HG03045 (cell line): ENCODE measurements at regions not wholly inside any gene's neighbourhood (a gene's known extent, or its start where the extent isn't known, plus 50 kb on each side); places are given as distances from the start of the nearest gene placed in this dataset.

ENCODE experiments used
- ATAC-seq: cut with Tn5 transposase; IDR thresholded peaks from one replicate; pipeline ENCODE4 v1.9.1; 2021; ENCODE audit warnings: mild to moderate bottlenecking, moderate library complexity; ENCODE audit not compliant: unreplicated experiment

DNA sequence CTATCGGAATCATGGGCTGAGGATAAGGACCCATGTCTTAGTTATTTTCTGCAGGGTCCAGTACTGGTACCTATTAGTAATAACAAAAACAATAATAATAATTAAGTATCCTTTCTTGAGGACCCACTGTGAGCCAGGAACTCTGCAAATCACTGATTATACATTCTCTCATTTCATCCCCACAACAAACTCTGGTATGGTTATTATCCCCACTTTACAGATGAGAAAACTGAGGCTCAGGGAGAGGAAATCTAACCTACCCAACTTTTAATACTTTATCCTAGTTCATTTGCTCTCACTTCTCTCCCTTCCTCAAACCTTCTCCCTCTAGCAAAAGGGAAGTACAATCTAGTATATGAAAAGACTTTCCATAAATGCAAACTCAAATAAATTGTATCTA lies 528.4 kb upstream of the PROK2 start:
- no peak for ATAC-seq

DNA sequence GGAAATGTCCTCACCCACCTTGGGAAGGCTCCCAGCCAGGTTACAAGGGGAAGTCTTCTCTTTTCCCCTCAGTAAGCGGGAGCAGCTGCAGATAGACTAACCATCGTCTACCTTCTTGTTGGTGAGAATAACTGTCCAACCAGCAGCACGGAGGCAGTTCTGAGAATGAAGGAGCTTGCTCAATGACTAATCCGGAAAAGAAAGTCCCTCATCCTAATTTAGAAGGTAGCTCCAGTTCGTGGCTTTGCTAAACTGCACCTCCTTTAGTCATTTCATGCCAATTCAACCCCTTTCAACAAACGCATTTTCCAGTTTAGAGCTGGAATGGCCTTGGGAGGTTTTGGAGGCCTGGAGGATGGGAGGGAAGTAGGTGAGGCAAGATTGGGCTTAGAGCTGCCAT lies 527.4 kb upstream of the PROK2 start:
- ATAC-seq: peak; percentile 37

DNA sequence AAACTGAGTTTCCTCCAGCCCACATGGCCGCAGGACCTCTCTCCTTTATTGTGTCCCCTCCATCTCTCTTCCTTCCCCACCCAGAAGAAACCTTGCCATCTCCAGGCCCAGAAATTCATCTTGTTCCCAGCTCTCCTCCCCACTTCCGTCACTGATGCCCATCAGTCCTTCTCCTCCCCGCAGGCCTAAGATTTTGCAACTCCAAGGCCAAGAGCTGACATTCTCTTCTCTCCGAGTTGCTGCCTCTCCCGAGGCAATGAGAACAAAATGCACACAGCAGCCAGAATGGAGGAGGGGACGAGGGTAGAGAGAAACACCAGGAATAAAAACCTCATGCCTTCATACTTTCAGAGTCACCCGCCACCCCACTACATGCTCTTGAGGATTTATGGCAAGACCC lies 526.5 kb upstream of the PROK2 start:
- ATAC-seq: no peak

DNA sequence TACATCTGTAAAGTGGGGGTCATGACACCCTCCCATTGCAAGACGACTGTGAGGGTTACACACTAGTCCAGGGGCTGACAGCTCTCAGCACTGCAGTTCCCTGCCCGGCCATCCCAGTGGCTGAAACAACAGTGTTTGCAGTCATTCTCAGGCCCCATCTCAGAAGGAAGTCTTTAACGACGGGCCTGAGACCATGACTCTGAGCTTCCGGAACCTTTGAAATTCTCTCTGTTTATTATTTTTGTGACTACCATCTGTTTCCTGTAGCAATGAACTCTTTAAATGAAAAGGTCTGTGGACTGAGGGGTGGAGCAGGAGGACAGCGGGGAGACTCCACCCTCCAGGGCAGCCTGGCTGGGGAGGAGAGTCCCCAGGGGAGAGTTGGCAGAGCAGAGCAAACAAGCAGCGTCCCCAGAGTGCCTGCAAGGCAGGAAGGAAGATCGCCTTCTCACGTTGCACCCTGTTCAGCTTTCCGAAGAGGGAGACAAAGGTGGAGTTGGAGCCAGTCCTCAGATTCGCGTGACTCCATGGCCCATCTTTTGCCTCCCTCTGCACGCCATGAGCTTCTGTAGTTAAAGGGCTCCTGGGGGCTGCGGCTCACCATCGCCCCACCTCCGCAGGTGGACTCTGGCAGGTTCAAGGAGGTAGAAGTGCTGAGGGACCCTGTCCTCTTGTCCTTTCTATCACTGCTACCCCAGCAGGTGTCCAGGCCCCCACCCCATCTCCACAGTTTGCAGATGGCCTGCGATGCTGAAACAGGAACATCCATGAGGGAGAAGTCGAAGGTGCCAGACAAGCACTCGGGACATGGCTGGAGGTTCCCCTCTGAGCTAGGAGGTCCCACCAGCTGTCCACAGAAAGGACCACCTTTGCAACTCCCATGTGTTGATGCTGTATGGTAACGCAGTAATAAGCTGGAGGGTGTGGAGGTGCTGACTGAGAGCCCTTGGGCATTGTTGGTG lies 525.8 kb upstream of the PROK2 start:
- peak; percentile 87 for ATAC-seq

DNA sequence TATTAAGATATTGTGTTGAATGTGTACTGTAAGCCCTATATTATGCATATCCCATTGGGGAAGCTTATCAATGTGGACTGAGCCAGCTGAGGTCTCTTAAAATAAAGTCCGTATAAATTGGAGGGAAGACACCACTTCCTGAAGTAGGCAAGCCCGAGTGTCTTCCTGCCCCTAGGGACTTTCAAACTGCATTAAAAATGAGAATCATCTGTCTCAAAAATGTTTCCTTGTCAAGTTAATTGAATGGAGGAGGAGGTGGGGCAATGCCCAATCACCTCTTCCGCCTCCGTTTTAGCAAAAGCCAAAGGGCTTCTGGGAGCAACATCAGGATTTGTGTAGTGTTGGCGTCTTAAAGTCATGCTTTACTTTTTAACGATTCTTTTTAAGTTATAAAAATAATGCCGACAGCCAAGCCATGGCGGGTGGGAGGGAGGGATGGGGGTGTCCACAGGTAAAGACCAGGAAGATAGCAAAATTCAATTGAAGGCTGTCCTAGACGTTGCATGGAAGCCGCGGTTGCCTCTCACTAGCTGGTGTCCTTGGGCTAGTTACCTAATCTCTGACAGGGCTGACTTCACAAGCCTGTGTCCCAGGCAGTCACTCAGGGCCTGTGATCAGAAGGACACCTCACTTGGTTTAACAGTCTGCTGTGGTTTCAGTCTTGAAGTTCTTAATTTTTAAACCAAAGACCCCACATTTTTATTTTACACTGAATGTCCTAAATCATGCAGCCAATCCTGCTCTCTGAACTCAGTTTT lies 524.9 kb upstream of the PROK2 start:
- peak; percentile 3 for ATAC-seq

DNA sequence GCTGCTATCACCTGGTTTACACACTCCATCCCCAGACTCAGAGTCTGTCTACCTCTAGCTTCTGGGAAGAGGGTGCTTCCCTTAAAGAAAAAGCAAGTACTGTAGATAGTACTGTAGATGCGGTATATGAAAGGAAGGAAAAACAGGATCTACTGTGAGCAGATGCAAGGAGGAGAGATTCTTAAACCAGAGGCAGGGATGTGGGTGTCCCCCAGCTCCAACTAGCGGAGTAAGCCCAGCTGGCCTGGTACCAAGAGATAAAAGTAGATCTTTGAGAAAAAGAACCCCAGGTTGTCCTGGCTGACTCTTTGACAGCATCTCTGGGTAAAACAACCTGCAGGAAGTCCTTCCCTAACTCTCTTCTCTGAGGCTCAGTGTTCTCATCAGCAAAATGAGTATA lies 523.7 kb upstream of the PROK2 start:
- ATAC-seq: no peak

DNA sequence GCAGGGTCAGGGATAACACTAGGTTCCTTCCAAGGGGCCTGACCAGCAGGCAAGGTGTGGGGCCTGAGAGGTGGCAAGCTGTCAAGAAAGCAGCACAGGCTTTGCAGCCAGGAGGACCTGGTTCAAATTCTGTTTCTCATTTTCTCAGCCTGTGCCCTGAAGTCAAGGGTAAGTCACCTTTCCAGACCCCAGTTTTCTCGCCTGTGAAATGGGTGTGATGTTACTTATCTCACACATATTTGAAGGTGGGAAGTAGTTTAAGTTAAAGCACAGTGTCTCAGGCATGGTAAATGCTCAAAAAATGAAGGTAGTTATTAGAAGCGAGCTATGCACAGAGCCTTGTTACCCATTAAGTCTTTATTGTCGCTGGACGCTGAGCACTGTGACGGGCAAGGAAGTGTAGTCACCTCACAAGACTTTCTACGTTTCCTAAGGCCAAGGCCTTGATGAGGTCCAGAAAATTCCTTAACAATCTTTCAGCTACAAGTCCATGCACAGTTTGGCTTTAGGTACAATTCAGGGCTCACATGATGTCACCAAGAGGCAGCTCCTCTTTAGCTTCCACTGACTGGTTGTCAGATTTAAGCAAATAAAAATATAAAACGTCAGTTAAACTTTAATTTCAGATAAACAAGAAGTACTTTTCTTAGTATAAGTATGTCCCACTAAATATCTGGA lies 522.6 kb upstream of the PROK2 start:
- ATAC-seq: no peak

DNA sequence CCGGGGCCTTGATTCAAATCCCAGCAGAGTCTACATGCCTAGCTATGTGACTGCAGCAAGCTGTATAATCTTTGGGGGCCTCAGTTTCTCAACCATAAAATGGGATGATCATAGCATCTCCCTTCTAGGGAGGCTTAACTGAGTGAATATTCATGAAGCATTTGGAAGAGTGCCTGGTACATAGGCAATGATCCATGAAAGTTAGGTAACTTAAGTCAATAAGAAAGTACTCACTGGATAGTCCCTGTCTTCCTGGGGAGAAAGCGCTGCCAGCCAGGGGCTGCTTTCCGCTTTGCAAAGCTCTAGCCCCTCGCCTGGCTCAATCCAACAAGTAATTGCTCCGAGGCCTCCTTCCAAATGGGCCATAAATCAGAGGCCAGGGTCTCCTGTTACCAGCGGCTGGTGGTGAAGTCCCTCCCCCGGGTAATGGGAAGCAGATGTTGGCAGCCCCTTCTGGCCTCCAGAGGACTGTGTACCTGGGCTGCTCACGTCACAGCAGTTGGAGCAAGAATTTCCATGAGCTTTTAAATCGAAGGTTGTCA lies 521.9 kb upstream of the PROK2 start:
- ATAC-seq: no peak

DNA sequence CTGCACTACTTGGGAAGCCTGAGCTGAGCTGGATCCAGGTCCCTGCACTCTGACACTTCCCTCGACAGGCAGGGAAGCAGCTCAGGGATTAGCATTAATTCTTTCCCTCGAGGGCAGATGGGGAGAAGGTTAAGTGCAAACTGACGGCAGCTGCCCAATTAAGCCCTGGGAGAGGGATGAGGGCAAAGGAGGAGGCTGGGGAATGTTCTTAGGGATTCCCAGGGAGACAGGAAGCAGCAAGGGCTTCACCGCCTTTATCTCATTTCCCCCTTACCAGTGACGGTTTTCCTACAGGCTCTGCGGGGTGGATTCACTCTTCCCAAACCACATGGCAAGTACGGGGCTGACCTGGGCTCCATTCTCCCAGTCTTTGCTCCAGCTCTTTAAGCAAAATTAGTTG lies 519.0 kb upstream of the PROK2 start:
- ATAC-seq: no peak

DNA sequence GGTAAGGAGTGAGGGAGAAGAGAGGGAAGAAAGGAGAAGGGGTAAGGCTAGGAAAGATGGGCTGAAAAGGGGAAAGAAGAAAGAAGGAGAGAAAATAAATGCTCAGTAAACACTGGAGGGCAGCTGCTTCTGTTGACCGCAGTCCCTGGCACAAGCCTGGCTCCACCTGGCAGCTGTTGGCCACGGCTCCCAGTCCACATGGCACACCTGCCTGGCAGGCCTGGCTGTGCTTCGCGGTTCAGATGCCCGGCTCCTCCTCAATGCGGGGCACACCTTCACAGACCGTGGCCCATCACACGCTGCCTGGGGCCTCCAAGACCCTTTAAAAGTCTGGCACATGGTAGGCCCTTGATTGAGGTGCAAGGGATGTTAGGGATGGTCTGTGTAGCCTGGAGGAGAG lies 516.8 kb upstream of the PROK2 start:
- ATAC-seq: no peak

DNA sequence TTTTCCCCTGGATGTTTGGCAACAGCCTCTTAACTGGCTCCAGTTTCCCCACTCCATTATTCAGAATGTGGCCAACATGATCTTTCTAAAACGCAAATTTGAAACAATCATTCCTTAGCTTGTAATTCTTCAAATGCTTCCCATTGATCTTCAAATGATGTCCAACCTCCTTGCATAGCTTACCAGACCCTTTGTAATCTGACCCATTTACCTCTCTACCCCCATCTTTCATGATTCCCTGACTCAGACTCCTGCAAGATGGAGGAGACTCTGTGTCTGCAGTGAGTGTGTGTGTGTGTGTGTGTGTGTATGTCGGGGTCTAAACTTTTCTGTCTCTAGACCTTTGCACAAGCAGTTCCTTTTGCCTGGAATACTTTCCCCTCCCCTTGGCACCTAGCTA lies 515.7 kb upstream of the PROK2 start:
- no peak for ATAC-seq

DNA sequence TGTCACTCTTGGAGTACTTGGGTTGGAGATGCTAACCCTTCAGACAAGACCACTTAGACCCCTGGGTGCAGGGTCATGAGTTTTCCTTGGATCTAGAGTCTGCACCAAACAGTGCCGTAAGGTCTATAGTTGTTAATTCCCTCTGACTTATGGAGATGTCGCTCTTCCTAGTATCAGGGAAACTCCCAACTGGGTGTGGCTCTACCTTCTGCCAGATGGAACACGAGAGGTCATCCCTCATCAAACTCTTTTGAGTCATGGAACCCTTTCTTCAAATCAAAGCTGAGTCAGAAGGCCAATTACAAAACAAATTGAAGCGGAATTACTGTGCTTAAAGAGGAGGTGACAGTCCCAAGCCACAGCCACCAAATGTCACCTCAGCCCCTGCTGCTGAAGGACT lies 514.9 kb upstream of the PROK2 start:
- ATAC-seq: no peak

DNA sequence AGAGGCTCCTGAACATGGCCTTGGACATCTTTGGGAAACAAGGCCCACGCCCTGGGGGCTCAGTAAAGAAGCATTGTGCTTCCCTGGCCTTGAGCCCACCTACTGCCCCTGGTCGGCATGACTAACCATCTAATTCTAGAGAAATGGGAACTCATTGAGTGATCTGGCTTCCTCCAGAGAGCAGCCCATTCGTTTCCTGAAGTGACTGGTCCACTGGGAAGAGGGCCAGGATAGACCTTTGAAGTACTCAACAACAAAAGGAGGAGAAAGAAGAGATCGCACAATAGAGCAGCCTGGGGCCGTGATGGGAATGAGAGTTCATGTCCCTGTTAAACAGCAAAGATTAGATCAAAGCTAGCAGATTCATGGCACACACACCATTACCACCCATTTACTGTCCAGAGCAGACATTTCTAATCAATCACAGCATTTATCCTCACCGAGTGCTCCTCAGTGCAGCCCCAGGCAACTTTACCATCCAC lies 514.4 kb upstream of the PROK2 start:
- no peak for ATAC-seq

DNA sequence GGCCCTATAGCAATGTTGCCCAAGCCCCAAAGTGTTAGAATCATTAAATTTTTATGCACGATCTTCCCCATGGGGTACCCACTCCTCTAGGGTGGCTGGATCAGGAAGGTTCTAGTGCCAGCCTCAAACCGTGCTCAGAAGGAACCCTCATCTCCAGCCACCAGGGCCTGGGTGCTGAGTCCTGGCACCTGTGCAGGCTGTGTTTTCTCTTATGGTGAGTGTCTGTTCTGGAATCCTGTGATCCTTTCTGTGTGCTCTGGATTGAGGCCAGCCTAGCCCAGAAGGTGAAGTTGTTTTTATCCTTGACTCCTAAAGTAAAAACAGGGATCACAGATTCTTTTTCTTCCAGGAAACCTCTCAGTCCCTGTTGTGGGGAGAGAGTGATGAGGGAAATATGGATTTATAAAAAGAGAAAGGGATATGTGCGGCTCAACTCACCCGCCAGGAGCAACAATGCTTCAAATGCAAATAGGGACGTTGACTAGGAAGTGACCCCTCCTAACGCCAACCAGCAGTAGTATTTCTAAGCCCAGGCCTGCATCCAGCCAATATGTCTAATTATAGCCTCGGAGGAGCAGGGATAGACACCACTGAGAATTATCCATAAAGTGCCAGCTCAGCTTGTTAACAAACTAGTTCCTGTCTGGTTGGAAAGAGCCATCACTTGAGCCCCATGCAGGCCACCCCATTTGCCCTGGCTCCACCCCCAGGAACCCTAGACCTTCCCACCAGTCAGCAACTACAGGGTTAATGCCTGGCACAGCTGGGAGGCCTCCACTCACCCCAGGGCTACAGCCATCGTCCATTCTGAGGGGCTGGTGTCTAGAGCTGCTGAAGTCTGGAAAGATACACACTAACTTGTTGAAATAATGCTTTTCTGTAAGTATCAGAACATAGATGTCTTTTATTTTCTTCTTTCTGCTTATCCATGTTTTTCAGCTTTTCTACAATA lies 513.5 kb upstream of the PROK2 start:
- ATAC-seq: no peak

DNA sequence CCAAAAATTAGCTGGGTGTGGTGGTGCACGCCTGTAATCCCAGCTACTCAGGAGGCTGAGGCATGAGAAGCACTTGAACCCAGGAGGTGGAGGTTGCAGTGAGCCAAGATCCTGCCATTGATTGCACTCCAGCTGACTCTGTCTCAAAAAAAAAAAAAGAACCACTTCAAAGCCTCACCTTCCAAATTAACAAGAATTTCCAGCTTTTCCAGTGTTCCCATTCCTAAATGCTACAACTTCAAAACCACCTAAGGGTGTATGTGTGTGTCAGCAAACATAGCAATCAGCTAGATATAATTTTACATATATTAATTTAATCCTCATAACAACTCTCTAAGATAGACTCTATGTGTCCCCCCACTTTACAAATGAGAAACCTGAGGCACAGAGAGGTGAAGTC lies 512.5 kb upstream of the PROK2 start:
- ATAC-seq: no peak

DNA sequence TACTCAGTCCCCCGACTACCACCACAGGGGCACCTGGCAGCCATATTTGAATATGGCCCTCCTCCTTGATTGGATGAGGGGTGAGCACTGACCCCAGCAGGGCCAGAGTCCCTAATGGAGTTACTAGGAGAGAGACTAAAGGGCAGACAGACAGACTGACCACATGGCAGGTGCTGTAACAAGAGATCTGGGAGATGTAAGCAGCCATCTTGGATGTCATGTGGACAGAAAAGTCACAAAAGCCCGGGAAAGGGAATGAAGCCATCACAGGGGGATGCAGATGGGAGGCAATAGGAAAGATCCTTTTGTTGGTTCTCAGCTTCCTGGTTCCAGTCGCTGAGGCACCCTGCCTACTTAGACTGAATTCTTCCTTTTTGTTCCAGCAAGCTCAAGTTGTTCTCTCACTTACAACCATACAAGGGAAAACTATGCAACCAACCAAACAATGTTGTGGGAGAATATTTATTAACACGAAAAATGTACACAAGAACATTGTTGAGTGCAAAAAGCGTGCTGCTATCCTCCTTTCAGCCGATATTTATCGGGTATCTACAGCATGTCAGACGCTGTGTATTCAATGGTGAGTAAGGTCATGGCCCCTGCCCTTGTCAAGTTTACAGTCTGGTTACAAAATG lies 511.6 kb upstream of the PROK2 start:
- ATAC-seq: no peak

DNA sequence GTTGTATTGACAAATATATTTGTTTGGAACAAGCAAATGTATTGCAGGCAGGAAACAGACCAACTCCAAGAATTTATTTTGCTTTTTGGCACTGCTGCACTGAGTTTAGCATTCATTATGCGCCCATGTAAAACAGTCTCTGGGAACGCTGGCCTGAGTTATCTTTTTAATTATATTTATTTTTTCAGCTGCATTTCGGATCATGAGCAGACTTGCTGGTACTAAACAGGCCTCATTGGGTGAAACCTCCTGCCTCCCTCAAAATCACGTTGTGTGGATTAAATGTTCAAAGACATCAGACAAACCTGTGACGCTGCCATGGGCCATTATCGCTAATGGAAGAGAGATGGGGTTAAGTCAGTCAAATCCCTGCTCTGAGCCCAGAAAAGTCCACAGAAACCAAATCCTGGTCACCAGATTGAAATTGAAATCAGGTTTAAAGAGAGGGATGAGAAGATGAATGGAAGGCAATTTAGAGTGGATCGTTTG lies 511.1 kb upstream of the PROK2 start:
- no peak for ATAC-seq

DNA sequence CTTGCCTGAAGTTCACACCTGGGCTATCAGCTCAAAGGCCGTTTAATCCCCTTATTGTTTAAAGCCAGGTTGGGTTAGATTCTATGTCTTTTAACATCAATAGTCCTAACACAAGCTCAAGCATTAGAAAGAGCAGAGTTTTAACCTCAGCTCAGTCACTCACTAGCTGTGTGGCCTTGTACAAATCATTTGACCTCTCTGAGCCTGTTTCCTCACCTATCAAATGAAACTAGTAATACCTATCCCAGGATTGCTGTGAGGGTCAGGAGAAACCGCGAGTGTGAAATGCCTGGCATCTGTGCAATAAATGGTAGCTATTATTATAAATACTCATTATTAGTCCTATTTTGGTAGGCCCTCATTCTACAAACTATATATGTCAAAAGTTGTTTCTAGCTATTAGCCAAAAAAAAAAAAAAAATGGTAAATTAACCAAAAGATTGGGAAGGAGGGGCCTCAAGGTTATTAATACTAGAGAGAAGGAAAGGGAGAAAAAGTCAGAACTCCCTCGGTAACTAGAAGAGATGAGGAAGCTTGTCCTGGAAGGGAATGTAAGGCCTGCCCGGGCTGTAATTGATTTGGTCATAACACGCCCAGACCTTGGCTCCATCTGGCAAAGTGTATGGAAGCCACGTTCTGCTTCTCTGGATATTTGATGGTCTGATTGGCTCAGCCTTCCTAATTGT lies 510.5 kb upstream of the PROK2 start:
- ATAC-seq: no peak
